Hematopoietic multipotent progenitor cell treated with erythropoietin and hydrocortisone succinate and interleukin-3 and kit ligand, for 4 days (in vitro differentiated cells): ENCODE measurements at regions not wholly inside any gene's neighbourhood (a gene's known extent, or its start where the extent isn't known, plus 50 kb on each side); places are given as distances from the start of the nearest gene placed in this dataset.

Source experiments
- DNase-seq: peaks from one replicate; pipeline ENCODE4 v3.0.0-alpha.2; 2015

DNA sequence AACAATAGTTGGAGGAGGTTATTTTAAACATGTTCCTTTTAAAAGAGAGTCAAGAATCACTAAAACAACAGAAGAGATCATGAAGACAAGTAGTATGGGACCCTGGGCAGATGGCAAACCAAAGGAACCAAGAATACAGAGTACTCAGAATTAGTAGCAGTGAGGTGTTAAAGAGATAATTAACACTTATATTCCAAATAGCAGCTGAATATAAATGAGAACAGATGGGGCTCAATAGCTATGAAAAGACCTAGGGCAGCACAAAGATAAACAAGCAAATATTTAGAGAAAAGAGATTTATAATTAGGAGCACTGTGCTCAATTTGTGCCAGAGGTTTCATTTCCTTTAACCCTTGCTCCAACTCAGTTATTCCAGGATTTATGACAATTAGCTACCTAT lies 159.1 kb downstream of the FAM114A2 start:
- DNase-seq: no peak

DNA sequence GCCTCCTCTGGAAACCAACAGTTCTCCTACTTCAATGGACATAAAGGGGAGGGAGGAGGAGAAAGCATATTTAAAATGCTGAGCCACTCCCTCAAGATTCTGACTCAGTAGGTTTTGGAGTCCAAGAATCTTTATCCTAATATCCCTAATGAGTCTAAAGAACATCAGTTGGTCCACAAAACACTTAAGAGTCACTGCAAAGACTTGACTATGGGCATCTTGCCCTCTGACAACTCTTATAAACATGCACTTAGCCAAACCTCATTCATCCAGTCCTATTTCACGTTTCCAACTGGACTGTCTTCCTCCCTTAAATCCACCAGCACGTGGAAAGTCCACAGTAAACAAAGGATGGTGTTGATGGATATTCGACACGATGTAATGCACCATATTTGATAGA lies 172.5 kb downstream of the FAM114A2 start:
- no peak for DNase-seq

DNA sequence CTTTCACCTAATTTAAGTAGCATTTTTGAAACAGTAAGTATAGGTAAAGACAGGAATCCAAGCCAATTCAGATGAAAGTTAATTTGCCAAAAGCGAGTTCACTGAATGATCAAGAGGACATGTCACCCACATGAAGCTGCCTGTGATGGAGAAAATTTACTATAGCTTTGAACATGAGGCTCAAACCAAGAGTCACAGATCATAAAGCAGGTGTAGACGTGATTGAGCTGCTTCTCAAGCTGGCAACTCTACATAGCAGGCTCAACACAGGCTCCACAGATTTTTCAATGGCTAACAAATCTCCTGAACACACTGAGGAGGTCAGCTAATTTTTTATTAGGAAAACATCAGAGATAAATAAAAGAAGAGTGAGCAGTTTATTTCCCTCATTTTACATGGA lies 173.7 kb downstream of the FAM114A2 start:
- DNase-seq: no peak

DNA sequence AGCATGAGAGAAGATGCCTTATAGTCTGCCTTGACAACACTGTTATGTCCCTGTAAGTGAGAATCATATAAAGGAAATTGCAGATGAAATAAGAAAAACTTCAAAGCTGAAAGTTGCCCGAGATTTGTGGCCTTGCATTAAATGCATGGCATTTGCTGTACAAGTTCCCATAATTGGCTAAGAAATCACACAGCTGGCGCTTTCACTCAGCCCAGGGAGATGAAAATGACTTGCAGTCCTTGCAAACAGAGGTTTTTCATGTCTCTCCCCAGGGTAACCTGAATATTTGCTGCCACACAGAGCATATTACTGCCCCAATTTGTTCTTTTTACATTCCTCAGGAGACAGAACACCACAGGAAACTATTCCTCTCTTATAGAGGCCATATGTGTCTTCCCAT lies 174.8 kb downstream of the FAM114A2 start:
- DNase-seq: no peak
